ENCODE measurements at regions not wholly inside any gene's neighbourhood (a gene's known extent, or its start where the extent isn't known, plus 50 kb on each side); places are given as distances from the start of the nearest gene placed in this dataset.

- H3K4me3 ChIP-seq: no peak overlapping the region
- no peak for TF ChIP-seq EP300 (IDR thresholded peaks at IDR 0.05)
- no peak for TF ChIP-seq POLR2A (IDR thresholded peaks at IDR 0.05)
- TF ChIP-seq CTCF (IDR thresholded peaks at IDR 0.05): no peak
- intact Hi-C loops (cut with DNase I): no loop called here
- no peak for DNase-seq
- no peaks in the 10 kb centered on the region for H3K27me3 ChIP-seq
- no peaks in the 10 kb centered on the region for H3K9me3 ChIP-seq
- 6 to 11% (median 6%) methylated on average over 10 of the region's 10 CpGs for WGBS, 3 donors
- H3K4me1 ChIP-seq (ENCODE audit: insufficient read depth): no peaks in the 10 kb centered on the region
- no peak overlapping the region for H3K27ac ChIP-seq
- no peaks in the 10 kb centered on the region for H3K36me3 ChIP-seq
Measured at GRCh38 chr6:40285996-40286395, 301.2 kb downstream of the LRFN2 start.

- Histone ChIP-seq H3K4me1 (ENCODE audit: insufficient read depth) (no peaks in the 10 kb centered on the region), H3K27me3 (no peaks in the 10 kb centered on the region), H3K27ac (no peak overlapping the region), H3K36me3 (no peaks in the 10 kb centered on the region), H3K4me3 (no peak overlapping the region), H3K9me3 (no peaks in the 10 kb centered on the region)
- no peak for DNase-seq
- intact Hi-C loops (cut with DNase I): no loop called here
- TF ChIP-seq EP300 (IDR thresholded peaks at IDR 0.05): no peak
- TF ChIP-seq CTCF (IDR thresholded peaks at IDR 0.05): no peak
- TF ChIP-seq POLR2A (IDR thresholded peaks at IDR 0.05): no peak
- WGBS, 3 donors: 22 to 34% (median 24%) methylated on average over 3 of the region's 3 CpGs
Measured at GRCh38 chr6:40285535-40285934, 301.6 kb downstream of the LRFN2 start.

- Histone ChIP-seq H3K27me3 (no peaks in the 10 kb centered on the region), H3K27ac (no peak overlapping the region), H3K36me3 (no peaks in the 10 kb centered on the region), H3K9me3 (no peaks in the 10 kb centered on the region), H3K4me1 (ENCODE audit: insufficient read depth) (no peaks in the 10 kb centered on the region), H3K4me3 (no peak overlapping the region)
- intact Hi-C loops (cut with DNase I): no loop called here
- no peak for TF ChIP-seq POLR2A (IDR thresholded peaks at IDR 0.05)
- no peak for TF ChIP-seq EP300 (IDR thresholded peaks at IDR 0.05)
- TF ChIP-seq CTCF (IDR thresholded peaks at IDR 0.05): no peak
- WGBS, 3 donors: 66 to 85% (median 73%) methylated on average over 2 of the region's 2 CpGs
- no peak for DNase-seq
Measured at GRCh38 chr6:40282986-40283385, 304.2 kb downstream of the LRFN2 start.

- Histone ChIP-seq H3K36me3 (no peaks in the 10 kb centered on the region), H3K27me3 (no peaks in the 10 kb centered on the region), H3K4me3 (no peak overlapping the region), H3K27ac (no peak overlapping the region), H3K4me1 (ENCODE audit: insufficient read depth) (no peaks in the 10 kb centered on the region), H3K9me3 (no peaks in the 10 kb centered on the region)
- TF ChIP-seq EP300 (IDR thresholded peaks at IDR 0.05) (no peak), POLR2A (IDR thresholded peaks at IDR 0.05) (no peak), CTCF (IDR thresholded peaks at IDR 0.05) (no peak)
- 73 to 80% (median 75%) methylated on average over 5 of the region's 5 CpGs for WGBS, 3 donors
- intact Hi-C loops (cut with DNase I): no loop called here
- DNase-seq: no peak
Measured at GRCh38 chr6:40281402-40281801, 305.8 kb downstream of the LRFN2 start.

GRCh38 chr6:40280231-40280630 is 306.9 kb downstream of the LRFN2 start:
- H3K4me3 ChIP-seq: no peak overlapping the region
- no peak overlapping the region for H3K27ac ChIP-seq
- no peaks in the 10 kb centered on the region for H3K9me3 ChIP-seq
- 72 to 91% (median 78%) methylated on average over 3 of the region's 3 CpGs for WGBS, 3 donors
- no peaks in the 10 kb centered on the region for H3K27me3 ChIP-seq
- H3K4me1 ChIP-seq (ENCODE audit: insufficient read depth): no peaks in the 10 kb centered on the region
- no peak for DNase-seq
- TF ChIP-seq CTCF (IDR thresholded peaks at IDR 0.05) (no peak), EP300 (IDR thresholded peaks at IDR 0.05) (no peak), POLR2A (IDR thresholded peaks at IDR 0.05) (no peak)
- no peaks in the 10 kb centered on the region for H3K36me3 ChIP-seq
- intact Hi-C loops (cut with DNase I): no loop called here
